Endothelial cell of umbilical vein (primary cell): ENCODE measurements at regions not wholly inside any gene's neighbourhood (a gene's known extent, or its start where the extent isn't known, plus 50 kb on each side); places are given as distances from the start of the nearest gene placed in this dataset.

ENCODE experiments used
- EZH2 ChIP-seq: IDR thresholded peaks from 2 replicates; pipeline ENCODE4 v1.6.1; 2012; ENCODE audit warnings: borderline replicate concordance, low read depth, mild to moderate bottlenecking, moderate library complexity, low read length, inconsistent platforms; ENCODE audit not compliant: severe bottlenecking
- MYC ChIP-seq: IDR thresholded peaks from one replicate; pipeline ENCODE4 v1.6.1; 2011; ENCODE audit warnings: mild to moderate bottlenecking, low read depth, low read length
- POLR2A ChIP-seq: IDR thresholded peaks from 2 replicates; pipeline ENCODE4 v1.6.1; 2012; ENCODE audit warnings: low read depth, mild to moderate bottlenecking, control low read depth, low read length
- TF ChIP-seq, protein P1 (sequence below), 2 donors: IDR thresholded peaks; 1 replicate in 1 of 2; 2 replicates in 1 of 2; pipeline ENCODE4 v1.5.1; 2011; ENCODE audit warnings: low read length in 2 of 2, mild to moderate bottlenecking in 2 of 2, moderate library complexity in 2 of 2, control low read depth in 1 of 2, inconsistent platforms in 1 of 2, low read depth in 1 of 2; ENCODE audit not compliant: insufficient read depth in 1 of 2; ENCODE audit errors: extremely low read depth in 1 of 2

DNA sequence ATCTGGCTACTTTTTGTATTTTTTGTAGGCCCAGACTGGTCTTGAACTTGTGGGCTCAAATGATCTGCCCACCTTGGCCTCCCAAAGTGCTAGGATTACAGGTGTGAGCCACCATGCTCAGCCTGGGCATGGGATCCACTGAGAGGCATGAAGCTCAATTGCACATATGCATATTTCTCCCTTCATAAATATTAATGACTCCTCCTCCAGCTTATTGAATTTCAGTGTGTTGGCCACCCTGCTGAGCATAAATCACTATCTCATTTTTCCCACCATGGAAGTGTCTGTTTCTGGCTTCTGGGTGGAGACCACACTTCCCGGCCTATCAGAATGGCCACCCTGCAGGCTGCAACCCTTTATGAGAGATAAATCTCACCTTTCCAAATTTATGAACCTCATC is 53.6 kb upstream of the KIF16B start:
- TF ChIP-seq, protein P1, sequence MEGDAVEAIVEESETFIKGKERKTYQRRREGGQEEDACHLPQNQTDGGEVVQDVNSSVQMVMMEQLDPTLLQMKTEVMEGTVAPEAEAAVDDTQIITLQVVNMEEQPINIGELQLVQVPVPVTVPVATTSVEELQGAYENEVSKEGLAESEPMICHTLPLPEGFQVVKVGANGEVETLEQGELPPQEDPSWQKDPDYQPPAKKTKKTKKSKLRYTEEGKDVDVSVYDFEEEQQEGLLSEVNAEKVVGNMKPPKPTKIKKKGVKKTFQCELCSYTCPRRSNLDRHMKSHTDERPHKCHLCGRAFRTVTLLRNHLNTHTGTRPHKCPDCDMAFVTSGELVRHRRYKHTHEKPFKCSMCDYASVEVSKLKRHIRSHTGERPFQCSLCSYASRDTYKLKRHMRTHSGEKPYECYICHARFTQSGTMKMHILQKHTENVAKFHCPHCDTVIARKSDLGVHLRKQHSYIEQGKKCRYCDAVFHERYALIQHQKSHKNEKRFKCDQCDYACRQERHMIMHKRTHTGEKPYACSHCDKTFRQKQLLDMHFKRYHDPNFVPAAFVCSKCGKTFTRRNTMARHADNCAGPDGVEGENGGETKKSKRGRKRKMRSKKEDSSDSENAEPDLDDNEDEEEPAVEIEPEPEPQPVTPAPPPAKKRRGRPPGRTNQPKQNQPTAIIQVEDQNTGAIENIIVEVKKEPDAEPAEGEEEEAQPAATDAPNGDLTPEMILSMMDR (IDR thresholded peaks at IDR 0.05; ENCODE audit: extremely low read depth in 1 of 2, insufficient read depth in 1 of 2, low read depth in 1 of 2, low read length in 2 of 2), result no peak
- no peak for TF ChIP-seq MYC
- no peak for TF ChIP-seq POLR2A
- no peak for TF ChIP-seq EZH2
